ENCODE measurements at regions not wholly inside any gene's neighbourhood (a gene's known extent, or its start where the extent isn't known, plus 50 kb on each side); places are given as distances from the start of the nearest gene placed in this dataset.

- TF ChIP-seq CTCF (conservative IDR thresholded peaks at IDR 0.05 in 1 of 2, IDR thresholded peaks at IDR 0.05 in 1 of 2; ENCODE audit: extremely low read depth in 1 of 2, insufficient read depth in 1 of 2, low read depth in 1 of 2, low read length in 2 of 2) (no peak), EZH2 (IDR thresholded peaks at IDR 0.05; ENCODE audit: borderline replicate concordance, low read length) (no peak)
These were observed 89.7 kb upstream of the RAB40AL start for GRCh38 chrX:102847362-102847761.
